Esophagus squamous epithelium (tissue), 5 donors: ENCODE measurements at regions not wholly inside any gene's neighbourhood (a gene's known extent, or its start where the extent isn't known, plus 50 kb on each side); places are given as distances from the start of the nearest gene placed in this dataset.

Experiments used
- DNase-seq: peaks from one replicate; lab custom pipeline; 2025; lab: John Stamatoyannopoulos, UW
- H3K27ac ChIP-seq, 4 donors: fragments of 200-600 bp; sonication (generic); one replicate each; pipeline ENCODE4 v1.5.1; 2016 to 2019; ENCODE audit warnings: mild to moderate bottlenecking in 1 of 4
- H3K27me3 ChIP-seq, 4 donors: fragments of 200-600 bp; sonication (generic); 1 replicate in 3 of 4; 2 replicates in 1 of 4; pipeline versions ENCODE4 v1.5.1 to v1.6.0; 2017 to 2021; ENCODE audit warnings: antibody characterized with exemption in 1 of 4
- H3K36me3 ChIP-seq, 3 donors: fragments of 200-600 bp; sonication (generic); one replicate each; pipeline ENCODE4 v1.5.1; 2016 to 2019
- H3K4me1 ChIP-seq, 3 donors: fragments of 200-600 bp; sonication (generic); one replicate each; pipeline ENCODE4 v1.5.1; 2017 to 2019
- H3K4me3 ChIP-seq, 4 donors: fragments of 200-600 bp; sonication (generic); 1 replicate in 3 of 4; 2 replicates in 1 of 4; pipeline ENCODE4 v1.5.1; 2016 to 2019; ENCODE audit warnings: mild to moderate bottlenecking in 2 of 4, moderate library complexity in 1 of 4
- H3K9me3 ChIP-seq, 3 donors: fragments of 200-600 bp; sonication (generic); one replicate each; pipeline ENCODE4 v1.5.1; 2016 to 2019
- POLR2A ChIP-seq, 4 donors: fragments of 450-650 bp; IDR thresholded peaks; one replicate each; pipeline ENCODE4 v1.6.1; 2017; ENCODE audit warnings: antibody characterized with exemption in 4 of 4, mild to moderate bottlenecking in 4 of 4, moderate library complexity in 3 of 4
- WGBS, 2 donors: methylation state at CpG; one replicate each; pipeline ENCODE4 v1.1.5; 2018; 5-methylcytosine and 5-hydroxymethylcytosine counted together
- intact Hi-C: fragments of 100-400 bp; cut with DNase I; formaldehyde crosslinking; loops from one replicate; pipeline ENCODE4 v1.15.0; 2022
- TF ChIP-seq, protein P1 (sequence below), 6 experiments: fragments of 450-650 bp in 4 of 6; fragments of 200-600 bp in 2 of 6; sonication (generic) in 2 of 6; IDR thresholded peaks; one replicate each; pipeline ENCODE4 v1.5.1; 2016 to 2019; ENCODE audit warnings: antibody characterized with exemption in 6 of 6, mild to moderate bottlenecking in 4 of 6, moderate library complexity in 4 of 6
- donor health status: DM: yes; HTN: yes; CAD: no.

DNA sequence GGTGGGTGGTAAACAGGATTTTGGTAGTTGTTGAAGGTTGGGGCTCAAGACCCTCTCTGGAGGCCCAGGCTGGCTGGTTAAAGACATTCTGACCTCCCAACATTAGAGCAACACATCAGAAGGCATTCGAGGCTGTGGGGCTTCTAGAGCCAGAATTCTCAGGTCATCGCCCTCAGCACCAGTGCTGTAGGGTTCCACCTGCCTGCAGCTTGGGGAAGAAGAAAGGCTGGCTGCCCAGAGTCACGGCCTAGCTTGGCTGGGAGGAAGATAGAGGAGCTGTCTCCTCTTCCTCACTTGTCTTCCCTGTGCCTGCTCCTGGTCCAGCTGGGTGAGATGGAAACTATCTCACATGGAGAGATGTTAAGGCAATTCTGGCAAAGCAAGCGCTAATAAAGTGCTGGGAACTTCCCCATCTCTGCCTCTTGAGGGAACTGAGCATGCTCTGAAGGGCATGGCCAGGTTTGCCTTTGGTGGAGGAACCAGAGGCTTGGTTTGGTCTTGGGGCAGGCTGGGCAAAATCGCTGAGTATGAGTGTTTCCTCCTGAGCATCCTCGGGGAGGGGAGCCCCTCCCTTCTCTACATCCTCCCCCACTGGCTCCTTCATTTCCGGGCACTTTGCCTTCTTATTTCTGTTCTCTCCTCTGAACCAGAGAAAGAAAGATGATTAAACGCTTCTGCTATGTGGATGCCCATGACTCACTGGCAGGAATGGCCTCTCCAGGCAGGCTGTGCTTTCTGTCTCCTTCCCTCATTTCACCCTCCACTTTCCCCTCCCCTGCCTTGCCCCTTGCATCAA is 509.0 kb upstream of the PODXL start:
- Histone ChIP-seq H3K4me3 (no peak overlapping the region), H3K27ac (peak overlapping the region; percentile 27 to 87 (median 77)), H3K36me3 (no peaks in the 10 kb centered on the region), H3K27me3 (no peaks in the 10 kb centered on the region), H3K4me1 (peaks cover 3 to 21% (median 10%) of the 10 kb centered on the region in 3 donors), H3K9me3 (no peaks in the 10 kb centered on the region)
- intact Hi-C loops: no loop called here
- TF ChIP-seq, protein P1, sequence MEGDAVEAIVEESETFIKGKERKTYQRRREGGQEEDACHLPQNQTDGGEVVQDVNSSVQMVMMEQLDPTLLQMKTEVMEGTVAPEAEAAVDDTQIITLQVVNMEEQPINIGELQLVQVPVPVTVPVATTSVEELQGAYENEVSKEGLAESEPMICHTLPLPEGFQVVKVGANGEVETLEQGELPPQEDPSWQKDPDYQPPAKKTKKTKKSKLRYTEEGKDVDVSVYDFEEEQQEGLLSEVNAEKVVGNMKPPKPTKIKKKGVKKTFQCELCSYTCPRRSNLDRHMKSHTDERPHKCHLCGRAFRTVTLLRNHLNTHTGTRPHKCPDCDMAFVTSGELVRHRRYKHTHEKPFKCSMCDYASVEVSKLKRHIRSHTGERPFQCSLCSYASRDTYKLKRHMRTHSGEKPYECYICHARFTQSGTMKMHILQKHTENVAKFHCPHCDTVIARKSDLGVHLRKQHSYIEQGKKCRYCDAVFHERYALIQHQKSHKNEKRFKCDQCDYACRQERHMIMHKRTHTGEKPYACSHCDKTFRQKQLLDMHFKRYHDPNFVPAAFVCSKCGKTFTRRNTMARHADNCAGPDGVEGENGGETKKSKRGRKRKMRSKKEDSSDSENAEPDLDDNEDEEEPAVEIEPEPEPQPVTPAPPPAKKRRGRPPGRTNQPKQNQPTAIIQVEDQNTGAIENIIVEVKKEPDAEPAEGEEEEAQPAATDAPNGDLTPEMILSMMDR (IDR thresholded peaks at IDR 0.05): no peak
- TF ChIP-seq POLR2A (IDR thresholded peaks at IDR 0.05): no peak
- no peak for DNase-seq
- WGBS, 2 donors: 27 to 31% methylated on average over 7 of the region's 8 CpGs

DNA sequence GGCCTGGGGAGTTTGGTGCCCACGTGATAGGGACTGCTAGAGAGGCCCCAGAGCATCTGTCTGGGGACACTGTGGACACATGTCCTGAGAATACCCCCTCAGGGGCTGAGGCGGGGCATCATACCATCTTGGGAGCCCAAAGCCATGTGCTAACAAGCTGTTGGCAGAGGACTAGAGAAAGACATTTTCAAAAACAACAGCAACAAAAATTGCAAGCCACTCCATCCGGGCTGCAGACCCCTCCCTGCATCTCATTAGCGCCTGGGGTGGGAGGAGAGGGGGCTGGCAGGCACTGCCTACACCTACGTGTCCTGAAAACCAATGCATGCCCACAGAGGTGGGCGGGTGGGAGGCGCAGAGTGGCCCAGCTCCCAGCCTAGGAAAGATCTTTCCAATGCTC is 507.4 kb upstream of the PODXL start:
- Histone ChIP-seq H3K36me3 (no peaks in the 10 kb centered on the region), H3K27ac (no peak overlapping the region), H3K27me3 (no peaks in the 10 kb centered on the region), H3K4me1 (peaks cover 3 to 21% (median 10%) of the 10 kb centered on the region in 3 donors), H3K9me3 (no peaks in the 10 kb centered on the region), H3K4me3 (no peak overlapping the region)
- no peak for DNase-seq
- TF ChIP-seq, protein P1 (IDR thresholded peaks at IDR 0.05): no peak
- no peak for TF ChIP-seq POLR2A (IDR thresholded peaks at IDR 0.05)
- WGBS, 2 donors: 52 to 73% methylated on average over 3 to 7 of the region's 7 CpGs
- intact Hi-C loops: no loop called here

DNA sequence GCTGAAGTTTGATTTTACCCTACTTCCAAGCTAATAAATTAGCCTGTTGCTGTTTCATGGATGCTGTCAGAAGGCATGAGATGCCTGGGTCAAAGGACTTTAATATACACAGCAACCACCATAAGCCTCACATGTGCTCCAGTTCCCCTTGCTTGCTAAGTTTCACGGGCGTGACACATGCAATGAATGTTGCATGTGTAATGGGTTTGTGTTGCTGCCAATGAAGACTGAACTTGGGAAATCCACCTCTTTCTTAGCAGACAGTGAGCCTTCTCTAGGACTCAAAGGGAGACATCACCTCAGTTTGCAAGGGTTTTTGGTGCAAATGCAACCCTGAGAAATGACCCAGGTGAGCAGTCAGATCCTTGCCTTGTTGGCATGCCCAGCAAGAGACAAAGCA is 505.5 kb upstream of the PODXL start:
- Histone ChIP-seq H3K27ac (no peak overlapping the region), H3K9me3 (no peaks in the 10 kb centered on the region), H3K4me1 (peaks cover 1 to 15% (median 10%) of the 10 kb centered on the region in 3 donors), H3K27me3 (no peaks in the 10 kb centered on the region), H3K4me3 (no peak overlapping the region), H3K36me3 (no peaks in the 10 kb centered on the region)
- DNase-seq: no peak
- TF ChIP-seq, protein P1 (IDR thresholded peaks at IDR 0.05): no peak
- no peak for TF ChIP-seq POLR2A (IDR thresholded peaks at IDR 0.05)
- intact Hi-C loops: no loop called here
- 75 to 90% methylated on average over 2 of the region's 2 CpGs for WGBS, 2 donors

DNA sequence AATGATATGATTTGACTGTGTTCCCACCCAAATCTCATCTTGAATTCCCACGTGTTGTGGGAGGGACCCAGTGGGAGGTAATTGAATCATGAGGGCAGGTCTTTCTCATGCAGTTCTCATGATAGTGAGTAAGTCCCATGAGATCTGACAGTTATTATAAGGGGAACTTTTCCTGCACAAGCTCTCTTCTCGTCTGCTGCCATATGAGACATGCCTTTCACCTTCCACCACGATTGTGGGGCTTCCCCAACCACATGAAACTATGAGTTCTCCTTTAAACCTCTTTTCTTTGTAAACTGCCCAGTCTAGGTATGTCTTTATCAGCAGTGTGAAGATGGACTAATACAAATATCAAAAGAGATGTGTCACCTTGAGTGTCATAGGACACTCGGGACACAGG is 502.7 kb upstream of the PODXL start:
- WGBS, 2 donors: 48 to 57% methylated on average over 4 of the region's 4 CpGs
- TF ChIP-seq, protein P1 (IDR thresholded peaks at IDR 0.05): no peak

DNA sequence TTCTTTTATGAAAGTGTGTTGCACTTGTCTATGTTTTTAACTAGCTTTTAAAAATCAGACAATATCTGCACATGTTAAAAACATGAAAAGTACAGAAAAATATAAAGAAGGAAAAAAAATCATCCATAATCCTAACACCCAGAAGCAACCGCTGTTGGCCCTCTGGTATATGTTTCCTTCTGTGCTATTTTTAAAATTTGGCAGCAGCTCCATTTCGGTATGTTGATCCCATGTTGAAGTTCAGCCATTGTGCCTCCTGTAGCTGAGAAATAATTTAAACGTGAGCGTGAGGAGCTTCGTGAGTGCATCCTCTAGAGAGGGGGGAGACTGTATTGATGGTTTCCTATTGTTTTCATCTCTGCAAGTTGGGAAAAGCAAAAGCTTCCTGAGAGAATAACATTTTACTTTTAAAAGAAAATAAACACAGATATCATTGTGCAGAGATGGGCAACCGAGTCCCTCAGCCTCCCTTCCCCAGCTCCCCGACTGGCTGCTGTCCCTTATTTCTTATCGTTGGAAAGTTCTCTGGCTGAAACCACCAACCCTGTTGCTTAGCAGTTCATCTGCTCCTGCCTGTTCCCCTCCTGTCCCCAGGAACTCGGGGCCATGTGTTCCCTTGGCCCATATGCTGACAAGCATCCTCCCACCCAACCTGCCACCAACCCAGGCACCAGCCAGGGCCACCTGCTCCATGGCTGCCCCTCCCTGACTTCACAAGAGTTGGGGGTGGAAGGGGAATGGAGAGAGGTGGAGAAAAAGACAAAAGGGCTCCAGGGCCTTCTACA is 499.1 kb upstream of the PODXL start:
- H3K27me3 ChIP-seq: no peaks in the 10 kb centered on the region
- no peak for TF ChIP-seq POLR2A (IDR thresholded peaks at IDR 0.05)
- TF ChIP-seq, protein P1 (IDR thresholded peaks at IDR 0.05): no peak
- no peak overlapping the region for H3K27ac ChIP-seq
- 50 to 66% methylated on average over 9 of the region's 9 CpGs for WGBS, 2 donors
- H3K9me3 ChIP-seq: no peaks in the 10 kb centered on the region
- H3K4me1 ChIP-seq: no peaks in the 10 kb centered on the region
- DNase-seq: no peak
- H3K4me3 ChIP-seq: no peak overlapping the region
- H3K36me3 ChIP-seq: no peaks in the 10 kb centered on the region
- intact Hi-C loops: no loop called here

More for the DNA sequence above, 502.7 kb upstream of the PODXL start:
- Histone ChIP-seq H3K27me3 (no peaks in the 10 kb centered on the region), H3K27ac (no peak overlapping the region), H3K36me3 (no peaks in the 10 kb centered on the region), H3K4me3 (no peak overlapping the region), H3K9me3 (no peaks in the 10 kb centered on the region), H3K4me1 (no peaks in the 10 kb centered on the region)
- DNase-seq: no peak
- intact Hi-C loops: no loop called here
